ENCODE measurements at regions not wholly inside any gene's neighbourhood (a gene's known extent, or its start where the extent isn't known, plus 50 kb on each side); places are given as distances from the start of the nearest gene placed in this dataset.
"Not testable (repeated sequence)": the region's sequence is repeated elsewhere in the genome, so short reads cannot be mapped to it uniquely, and the experiment has no call there.

DNA sequence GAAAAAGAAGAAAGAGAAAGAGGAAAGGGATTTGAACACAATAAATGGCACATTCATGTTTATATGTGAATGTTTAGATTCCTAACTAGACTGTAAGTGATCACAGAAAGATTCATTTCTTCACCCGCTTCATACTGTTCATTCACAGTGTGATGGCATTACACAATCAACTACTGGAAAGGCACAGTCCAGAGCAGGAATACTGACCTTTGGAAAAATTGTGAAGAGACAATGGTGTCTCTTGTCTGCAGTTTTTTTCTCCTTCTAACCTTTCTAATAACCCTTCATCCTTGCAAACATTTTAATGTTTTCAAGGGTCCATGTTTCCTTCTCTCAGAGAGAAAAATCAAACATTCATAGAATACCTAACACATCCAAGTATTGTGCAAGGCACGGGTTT is 180.9 kb upstream of the SOX14 start:
- H3K4me3 Mint-ChIP-seq: no peak overlapping the region
- H3K4me1 Mint-ChIP-seq (ENCODE audit: low read depth): no peaks in the 10 kb centered on the region
- no peak for ATAC-seq (replicated peaks in 1 of 2)
- H3K27ac Mint-ChIP-seq: no peak overlapping the region
- H3K27me3 Mint-ChIP-seq (ENCODE audit: low read depth): no peaks in the 10 kb centered on the region
- DNase-seq: no peak
- no peaks in the 10 kb centered on the region for H3K36me3 Mint-ChIP-seq (ENCODE audit: insufficient read depth in 2 of 2)
- peaks cover 2 to 13% of the 10 kb centered on the region in 2 donors for H3K9me3 Mint-ChIP-seq

DNA sequence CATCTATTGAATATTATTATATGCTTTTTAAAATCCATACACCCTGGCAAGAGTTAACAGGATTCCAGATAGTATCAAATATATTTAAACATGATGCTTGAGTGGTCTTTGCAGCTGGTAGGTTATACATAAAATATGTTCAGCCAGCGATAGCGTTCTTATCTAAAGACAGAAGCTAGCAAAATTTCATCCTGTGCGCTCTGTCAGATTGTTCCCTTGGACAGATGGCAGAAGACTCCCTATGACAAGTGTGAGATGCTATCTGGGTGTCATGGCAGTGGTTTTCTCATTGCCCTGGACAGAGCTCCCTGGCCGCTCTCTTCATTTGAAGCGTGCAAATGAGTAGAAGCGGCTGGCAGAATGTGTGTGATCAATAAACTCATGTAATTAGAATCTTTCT is 175.2 kb upstream of the SOX14 start:
- Mint-ChIP-seq H3K36me3 (ENCODE audit: insufficient read depth in 2 of 2) (no peaks in the 10 kb centered on the region), H3K27ac (no peak overlapping the region)

DNA sequence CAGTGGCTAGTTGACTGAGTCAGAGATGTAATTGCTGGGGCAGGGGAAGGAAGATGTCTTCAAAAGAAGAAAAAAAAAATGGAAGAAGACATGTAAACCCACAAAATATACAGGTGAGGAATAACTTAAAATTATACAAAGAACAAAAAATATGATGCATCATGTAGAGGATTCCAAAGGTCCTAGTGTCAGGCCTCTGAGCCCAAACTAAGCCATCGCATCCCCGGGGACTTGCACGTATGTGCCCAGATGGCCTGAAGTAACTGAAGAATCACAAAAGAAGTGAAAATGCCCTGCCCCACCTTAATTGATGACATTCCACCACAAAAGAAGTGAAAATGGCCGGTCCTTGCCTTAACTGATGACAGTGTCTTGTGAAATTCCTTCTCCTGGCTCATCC is 168.7 kb upstream of the SOX14 start:
- not testable (repeated sequence) for ATAC-seq (replicated peaks in 1 of 2); H3K27ac Mint-ChIP-seq; H3K4me1 Mint-ChIP-seq (ENCODE audit: low read depth)

More for the DNA sequence above, 175.2 kb upstream of the SOX14 start:
- Mint-ChIP-seq H3K9me3 (peaks cover 7 to 10% of the 10 kb centered on the region in 2 donors), H3K4me3 (no peak overlapping the region), H3K4me1 (ENCODE audit: low read depth) (no peaks in the 10 kb centered on the region), H3K27me3 (ENCODE audit: low read depth) (no peaks in the 10 kb centered on the region)
- no peak for DNase-seq
- ATAC-seq (replicated peaks in 1 of 2): no peak

DNA sequence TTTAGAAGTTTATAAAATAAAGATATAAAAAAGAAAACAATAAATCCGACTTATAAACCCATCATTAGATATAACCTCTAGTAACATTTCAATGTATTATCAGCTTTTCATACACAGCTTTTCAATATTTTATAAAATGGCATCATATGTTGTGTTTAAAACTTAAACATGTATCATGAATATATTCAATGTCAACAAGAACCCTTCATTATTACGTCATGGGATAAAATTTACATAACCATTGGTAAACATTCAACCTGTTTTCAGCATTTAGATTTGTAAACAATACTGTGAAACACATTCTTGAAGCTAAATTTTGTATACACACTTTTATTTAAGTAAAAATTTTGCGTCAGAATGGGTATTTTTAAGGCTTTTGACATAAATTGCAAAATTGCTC is 153.4 kb upstream of the SOX14 start:
- peaks cover 0 to 2% of the 10 kb centered on the region in 2 donors for H3K9me3 Mint-ChIP-seq
- H3K27me3 Mint-ChIP-seq (ENCODE audit: low read depth): no peaks in the 10 kb centered on the region
- H3K4me1 Mint-ChIP-seq (ENCODE audit: low read depth): no peaks in the 10 kb centered on the region
- no peak overlapping the region for H3K4me3 Mint-ChIP-seq
- ATAC-seq (replicated peaks in 1 of 2) (no peak), DNase-seq (no peak)
- no peaks in the 10 kb centered on the region for H3K36me3 Mint-ChIP-seq (ENCODE audit: insufficient read depth in 2 of 2)
- no peak overlapping the region for H3K27ac Mint-ChIP-seq

More for the DNA sequence above, 168.7 kb upstream of the SOX14 start:
- not testable (repeated sequence) for H3K9me3 Mint-ChIP-seq; DNase-seq; H3K4me3 Mint-ChIP-seq; H3K36me3 Mint-ChIP-seq (ENCODE audit: insufficient read depth in 2 of 2); H3K27me3 Mint-ChIP-seq (ENCODE audit: low read depth)

DNA sequence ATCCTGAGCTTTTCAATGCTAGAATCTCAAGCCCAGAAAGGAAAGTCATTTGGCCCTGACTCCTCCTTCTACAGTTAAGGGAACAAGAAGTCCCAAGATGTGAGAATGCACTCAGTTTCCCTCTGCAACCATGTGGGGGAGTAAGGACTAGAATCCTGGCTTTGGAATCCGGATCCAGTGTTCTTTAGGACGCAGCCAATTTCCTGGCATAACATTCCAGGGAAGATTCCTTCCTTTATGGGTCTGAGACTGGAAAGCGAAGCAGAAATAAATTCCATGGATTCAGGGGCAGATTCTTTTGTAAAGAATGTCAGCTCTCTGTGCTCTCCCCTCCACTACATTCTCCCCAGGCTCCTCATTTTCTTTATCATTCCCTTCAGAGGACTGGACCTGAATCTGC is 151.8 kb upstream of the SOX14 start:
- no peaks in the 10 kb centered on the region for H3K36me3 Mint-ChIP-seq (ENCODE audit: insufficient read depth in 2 of 2)
- H3K4me1 Mint-ChIP-seq (ENCODE audit: low read depth): no peaks in the 10 kb centered on the region
- ATAC-seq (replicated peaks in 1 of 2) (no peak), DNase-seq (no peak)
- no peaks in the 10 kb centered on the region for H3K27me3 Mint-ChIP-seq (ENCODE audit: low read depth)
- no peak overlapping the region for H3K4me3 Mint-ChIP-seq
- H3K27ac Mint-ChIP-seq: no peak overlapping the region
- peaks cover 0 to 2% of the 10 kb centered on the region in 2 donors for H3K9me3 Mint-ChIP-seq

DNA sequence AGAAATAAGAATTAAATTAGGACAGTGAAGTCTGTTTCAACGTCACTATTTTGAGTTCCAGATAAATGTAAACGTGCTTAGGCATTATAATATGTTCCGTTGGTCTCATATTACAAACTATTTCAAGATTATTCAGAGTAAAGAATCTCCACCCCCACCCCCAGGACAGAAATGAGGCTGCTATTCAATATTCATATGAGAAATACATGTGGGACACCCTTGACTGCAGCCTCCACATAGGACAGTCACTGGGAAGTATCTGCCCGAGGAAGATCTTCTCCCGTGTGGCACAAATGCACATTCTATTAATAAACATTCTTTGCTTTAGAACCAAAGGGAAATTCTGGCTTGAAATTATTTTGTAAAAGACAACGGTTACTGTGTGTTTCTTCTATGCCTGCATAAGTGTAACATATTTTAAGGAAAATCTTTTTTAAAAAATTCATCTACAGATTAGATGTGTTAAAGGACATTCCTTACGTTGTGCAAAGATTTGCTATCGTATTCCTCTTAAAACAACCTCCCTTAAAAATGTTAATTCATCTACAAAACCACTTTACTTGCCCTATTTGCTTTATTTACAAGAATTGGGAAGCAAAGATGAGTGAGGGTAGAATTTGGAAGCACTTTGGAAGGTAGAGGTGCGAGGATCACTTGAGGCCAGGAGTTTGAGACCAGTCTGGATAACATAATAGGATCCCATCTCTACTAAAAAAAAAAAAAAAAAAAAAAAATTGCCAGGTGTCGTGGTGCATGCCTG is 148.3 kb upstream of the SOX14 start:
- no peak for ATAC-seq (replicated peaks in 1 of 2)
- Mint-ChIP-seq H3K36me3 (ENCODE audit: insufficient read depth in 2 of 2) (no peaks in the 10 kb centered on the region), H3K27ac (no peak overlapping the region), H3K9me3 (peaks cover 0 to 4% of the 10 kb centered on the region in 2 donors), H3K4me1 (ENCODE audit: low read depth) (no peaks in the 10 kb centered on the region), H3K4me3 (no peak overlapping the region), H3K27me3 (ENCODE audit: low read depth) (no peaks in the 10 kb centered on the region)
- no peak for DNase-seq

DNA sequence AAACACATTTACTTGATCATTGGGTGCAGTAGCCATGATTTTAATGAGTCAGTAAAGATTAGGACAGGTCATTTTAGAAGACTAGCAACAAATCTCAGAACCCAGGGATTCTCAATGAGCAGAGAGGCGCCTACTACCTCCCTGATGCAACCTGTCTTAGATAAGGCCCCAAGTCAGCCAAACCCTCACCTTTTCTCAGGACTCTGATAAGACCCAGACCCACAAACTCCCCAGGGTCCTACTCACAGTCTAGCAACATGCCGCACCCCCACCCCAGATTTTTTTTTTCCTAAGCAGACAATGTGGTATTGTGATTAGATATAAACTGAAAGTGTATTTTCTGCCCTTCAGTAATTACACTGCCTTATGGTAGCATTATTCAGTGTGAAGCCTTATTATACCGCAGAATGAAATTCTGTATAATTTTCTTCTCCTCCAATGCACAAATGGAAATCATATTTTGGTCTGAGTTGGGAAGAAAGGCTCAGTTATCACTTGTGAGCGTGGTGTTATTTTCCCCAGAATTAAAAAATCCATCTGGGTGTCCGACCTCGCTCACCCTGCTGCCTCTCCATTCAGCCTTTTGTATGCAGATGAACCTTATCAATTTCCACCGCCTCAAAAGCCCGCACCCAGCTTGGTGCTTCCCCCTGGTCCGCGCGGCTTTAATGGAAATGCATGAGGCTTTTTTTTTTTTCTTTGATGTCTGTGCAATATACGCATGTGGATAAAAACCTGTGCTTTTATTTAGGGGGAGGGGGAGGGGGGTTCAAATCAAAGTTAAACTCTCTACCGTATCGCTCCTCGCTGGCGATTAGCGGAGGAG is 122.0 kb upstream of the SOX14 start:
- DNase-seq (no peak), ATAC-seq (replicated peaks in 1 of 2) (no peak)
- H3K4me3 Mint-ChIP-seq: no peak overlapping the region
- no peaks in the 10 kb centered on the region for H3K4me1 Mint-ChIP-seq (ENCODE audit: low read depth)
- no peaks in the 10 kb centered on the region for H3K36me3 Mint-ChIP-seq (ENCODE audit: insufficient read depth in 2 of 2)
- no peak overlapping the region for H3K27ac Mint-ChIP-seq
- no peaks in the 10 kb centered on the region for H3K27me3 Mint-ChIP-seq (ENCODE audit: low read depth)
- peaks cover 0 to 3% of the 10 kb centered on the region in 2 donors for H3K9me3 Mint-ChIP-seq

DNA sequence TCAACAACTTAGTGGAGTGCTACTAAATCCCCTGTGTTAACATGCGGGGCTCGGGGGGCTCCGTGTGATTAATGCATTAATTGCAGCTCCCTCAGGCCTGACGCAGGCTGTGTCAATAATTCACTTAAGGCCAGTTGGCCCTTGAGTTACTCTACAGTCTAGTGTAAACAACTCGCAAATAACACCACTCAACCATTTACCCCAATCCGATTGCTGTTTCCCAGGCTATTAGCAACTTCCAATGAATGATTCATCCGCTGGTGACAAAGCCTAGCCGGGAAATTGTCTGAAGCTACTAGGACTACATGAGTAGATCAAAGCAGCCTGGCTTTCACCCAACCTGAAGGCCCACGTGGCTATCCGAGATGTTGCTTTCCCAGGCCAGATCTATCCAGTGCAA is 121.3 kb upstream of the SOX14 start:
- H3K4me3 Mint-ChIP-seq: no peak overlapping the region
- peaks cover 0 to 3% of the 10 kb centered on the region in 2 donors for H3K9me3 Mint-ChIP-seq
- H3K4me1 Mint-ChIP-seq (ENCODE audit: low read depth): no peaks in the 10 kb centered on the region
- H3K36me3 Mint-ChIP-seq (ENCODE audit: insufficient read depth in 2 of 2): no peaks in the 10 kb centered on the region
- no peaks in the 10 kb centered on the region for H3K27me3 Mint-ChIP-seq (ENCODE audit: low read depth)
- no peak for ATAC-seq (replicated peaks in 1 of 2)
- no peak overlapping the region for H3K27ac Mint-ChIP-seq
- DNase-seq: no peak

DNA sequence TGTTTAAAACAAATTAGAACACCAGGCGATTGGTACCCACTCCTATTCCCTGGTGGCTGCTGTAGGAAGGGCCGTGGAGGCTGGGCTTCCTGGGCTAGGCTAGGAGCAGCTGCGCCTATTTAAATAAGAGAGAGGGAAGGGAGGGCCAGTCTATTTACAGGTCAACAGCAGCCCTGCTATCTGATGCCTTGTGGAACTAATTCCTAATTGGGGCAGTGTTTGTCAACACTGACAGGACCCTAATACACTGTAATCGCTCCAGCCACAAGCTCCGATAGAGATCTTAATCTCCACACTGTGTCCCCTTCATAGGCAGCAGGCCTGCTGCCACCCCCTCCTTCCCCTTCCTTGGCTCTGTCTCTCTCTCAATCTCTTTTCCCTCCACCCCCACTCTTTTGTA is 116.9 kb upstream of the SOX14 start:
- Mint-ChIP-seq H3K36me3 (ENCODE audit: insufficient read depth in 2 of 2) (no peaks in the 10 kb centered on the region), H3K27ac (no peak overlapping the region), H3K9me3 (peaks cover 3 to 4% of the 10 kb centered on the region in 2 donors), H3K4me3 (no peak overlapping the region), H3K27me3 (ENCODE audit: low read depth) (peaks cover 12% of the 10 kb centered on the region), H3K4me1 (ENCODE audit: low read depth) (no peaks in the 10 kb centered on the region)
- no peak for ATAC-seq (replicated peaks in 1 of 2)
- DNase-seq: no peak

DNA sequence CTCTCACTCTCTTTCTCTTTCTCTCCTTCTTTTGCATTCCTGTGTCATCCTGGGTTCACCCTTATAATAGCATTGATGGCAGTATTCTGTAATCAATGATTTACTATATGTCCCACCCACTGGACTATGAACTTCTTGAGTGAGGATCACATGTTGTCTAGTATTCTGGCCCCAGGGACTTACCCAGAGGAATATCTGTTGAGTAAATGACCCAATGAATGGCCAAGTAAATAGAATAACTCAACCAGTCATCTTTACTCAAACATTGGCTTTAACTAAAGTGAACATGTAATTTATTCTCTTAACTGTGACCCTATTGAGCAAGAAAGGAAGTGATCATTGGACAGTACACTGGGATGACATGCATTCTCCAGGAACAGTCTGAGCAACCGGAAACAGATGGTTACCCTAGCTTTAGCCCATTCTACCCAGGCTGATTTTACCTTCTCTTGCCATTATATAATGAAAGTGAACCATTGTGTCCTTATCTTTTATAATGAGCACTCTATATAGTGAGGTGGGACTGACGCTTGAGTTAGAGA is 94.5 kb upstream of the SOX14 start:
- DNase-seq (no peak), ATAC-seq (replicated peaks in 1 of 2) (no peak)
- H3K27ac Mint-ChIP-seq: no peak overlapping the region
- peaks cover 2 to 9% of the 10 kb centered on the region in 2 donors for H3K9me3 Mint-ChIP-seq
- H3K4me3 Mint-ChIP-seq: no peak overlapping the region
- no peaks in the 10 kb centered on the region for H3K36me3 Mint-ChIP-seq (ENCODE audit: insufficient read depth in 2 of 2)
- no peaks in the 10 kb centered on the region for H3K27me3 Mint-ChIP-seq (ENCODE audit: low read depth)
- H3K4me1 Mint-ChIP-seq (ENCODE audit: low read depth): no peaks in the 10 kb centered on the region

DNA sequence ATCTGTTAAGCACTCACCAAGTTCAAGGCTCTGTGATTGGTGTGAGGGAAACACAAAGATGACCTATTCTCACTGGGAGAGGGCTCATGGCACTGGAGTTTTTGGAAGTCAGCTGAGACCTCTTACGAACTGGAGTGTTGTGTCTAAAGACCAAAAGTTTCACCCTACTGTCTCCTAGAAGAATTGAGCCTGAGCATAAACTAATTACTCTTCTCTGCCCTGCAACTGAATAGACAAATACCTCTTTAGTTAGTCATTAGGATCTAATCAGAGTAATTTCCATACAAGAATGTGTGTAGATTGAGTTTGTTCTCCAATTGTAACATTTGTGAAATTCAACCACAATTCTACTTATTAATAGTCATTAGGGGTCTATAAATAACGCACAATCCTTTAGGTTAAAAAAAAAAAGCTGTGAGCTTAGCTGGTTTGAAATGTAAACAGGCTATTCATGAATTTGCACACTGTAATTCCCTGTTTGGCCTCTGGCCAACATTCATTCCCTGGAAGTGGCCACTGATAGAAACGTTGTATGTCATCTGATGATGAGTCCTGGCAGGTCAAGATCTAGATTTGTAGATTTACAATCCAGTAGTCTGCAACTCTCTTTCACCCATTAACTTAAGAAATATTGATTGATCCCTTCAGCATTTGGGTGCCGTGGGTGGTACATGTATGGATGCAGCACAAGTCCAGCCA is 76.8 kb upstream of the SOX14 start:
- Mint-ChIP-seq H3K27ac (no peak overlapping the region), H3K27me3 (ENCODE audit: low read depth) (no peaks in the 10 kb centered on the region)

DNA sequence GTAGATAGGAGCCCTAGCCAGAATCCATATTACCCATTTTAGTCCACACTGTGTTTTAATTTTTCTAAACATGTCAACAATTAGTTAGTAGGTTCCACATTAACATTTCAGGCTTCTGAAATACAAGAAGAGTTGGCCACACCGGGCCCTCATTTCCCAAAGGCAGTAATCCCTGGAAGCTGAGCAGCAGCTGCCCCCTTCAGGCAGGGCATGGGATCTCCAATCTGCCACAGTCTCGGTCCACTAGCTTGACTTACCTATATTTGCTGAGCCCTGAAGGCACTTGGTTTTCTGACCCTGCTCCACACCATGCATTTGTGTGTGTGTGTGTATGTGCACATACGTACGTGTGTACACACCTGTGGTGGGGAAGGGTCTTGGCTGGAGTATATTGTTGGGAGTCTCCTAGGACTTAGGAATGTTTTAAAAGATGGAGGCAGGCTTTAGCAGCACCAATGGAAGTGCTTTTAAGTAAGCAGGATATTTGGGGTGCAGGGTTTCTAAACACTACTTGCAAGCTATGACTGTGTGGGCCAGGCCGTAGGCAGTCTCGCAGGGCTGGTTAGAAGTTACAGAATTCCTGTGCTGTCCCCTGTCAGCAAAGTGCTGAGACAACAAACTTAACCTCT is 71.2 kb upstream of the SOX14 start:
- DNase-seq (no peak), ATAC-seq (replicated peaks in 1 of 2) (no peak)
- Mint-ChIP-seq H3K27me3 (ENCODE audit: low read depth) (no peaks in the 10 kb centered on the region), H3K4me1 (ENCODE audit: low read depth) (no peaks in the 10 kb centered on the region), H3K36me3 (ENCODE audit: insufficient read depth in 2 of 2) (no peaks in the 10 kb centered on the region), H3K9me3 (peaks cover 2 to 5% of the 10 kb centered on the region in 2 donors), H3K4me3 (no peak overlapping the region), H3K27ac (no peak overlapping the region)

More for the DNA sequence above, 76.8 kb upstream of the SOX14 start:
- DNase-seq: no peak
- ATAC-seq (replicated peaks in 1 of 2): no peak
- Mint-ChIP-seq H3K4me1 (ENCODE audit: low read depth) (no peaks in the 10 kb centered on the region), H3K4me3 (no peak overlapping the region), H3K36me3 (ENCODE audit: insufficient read depth in 2 of 2) (no peaks in the 10 kb centered on the region), H3K9me3 (no peaks in the 10 kb centered on the region)

Measured in activated T-cell treated with anti-CD3 and anti-CD28 coated beads, Interleukin-2, amount 50 U/mL, for 72 hours (primary cell).